Tongue (tissue), 1 donor: ENCODE measurements at regions not wholly inside any gene's neighbourhood (a gene's known extent, or its start where the extent isn't known, plus 50 kb on each side); places are given as distances from the start of the nearest gene placed in this dataset.

ENCODE experiments used
- DNase-seq: peaks from one replicate; pipeline ENCODE4 v3.0.0-alpha.2; 2015

DNA sequence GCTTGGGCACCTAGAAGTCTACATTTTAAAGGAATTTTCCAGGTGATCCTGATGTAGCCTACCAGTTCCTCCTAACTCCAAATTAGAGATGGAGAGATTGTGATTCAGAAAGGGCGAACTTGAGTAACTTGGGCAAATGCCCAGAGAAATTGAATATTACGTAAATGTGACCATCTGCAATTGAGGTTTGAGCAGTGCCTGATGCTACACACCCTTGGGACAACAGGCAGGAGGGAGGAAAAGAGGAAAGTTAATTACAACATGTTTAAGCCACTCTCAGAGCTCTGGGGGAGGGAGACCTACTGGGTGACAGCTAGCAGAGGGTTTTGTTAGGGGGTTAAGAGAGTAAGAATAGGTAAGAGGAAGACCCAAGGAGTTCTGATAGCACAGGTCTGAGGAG lies 208.9 kb downstream of the LPIN1 start:
- DNase-seq = peak; percentile 13

GRCh38 chr2:11955884-11956291 lies 209.5 kb downstream of the LPIN1 start:
- DNase-seq = peak; percentile 45

DNA sequence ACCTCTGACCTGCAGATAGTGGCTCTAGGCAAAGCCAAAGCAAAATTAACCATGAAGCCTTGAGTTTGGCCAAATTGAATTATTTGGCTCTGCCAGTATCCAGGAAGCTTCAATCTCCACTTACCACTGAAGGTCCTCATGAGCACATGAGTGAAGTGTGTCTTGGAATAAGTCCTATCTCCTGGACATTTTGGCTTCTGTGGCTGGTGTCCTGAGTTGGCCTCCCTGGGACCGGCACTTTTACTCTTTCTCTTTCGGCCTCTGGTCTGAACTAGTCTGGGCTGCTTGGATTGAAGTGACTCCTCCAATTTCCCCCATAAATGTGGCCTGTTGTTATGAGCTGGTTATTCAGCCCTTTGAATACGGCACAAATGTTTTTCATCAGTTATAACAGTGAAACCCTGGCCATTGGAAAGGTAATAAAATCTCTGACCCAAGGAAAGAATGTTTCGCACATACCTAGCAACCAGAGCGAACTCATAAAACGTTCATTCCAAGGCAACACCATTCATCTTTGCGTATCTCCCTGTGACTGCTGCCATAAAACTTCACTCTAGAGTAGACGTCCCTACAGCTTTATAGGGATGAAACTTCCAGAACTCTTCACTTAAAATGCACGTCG lies 216.4 kb downstream of the LPIN1 start:
- no peak for DNase-seq

GRCh38 chr2:11963966-11964365 lies 217.5 kb downstream of the LPIN1 start:
- DNase-seq = no peak

DNA sequence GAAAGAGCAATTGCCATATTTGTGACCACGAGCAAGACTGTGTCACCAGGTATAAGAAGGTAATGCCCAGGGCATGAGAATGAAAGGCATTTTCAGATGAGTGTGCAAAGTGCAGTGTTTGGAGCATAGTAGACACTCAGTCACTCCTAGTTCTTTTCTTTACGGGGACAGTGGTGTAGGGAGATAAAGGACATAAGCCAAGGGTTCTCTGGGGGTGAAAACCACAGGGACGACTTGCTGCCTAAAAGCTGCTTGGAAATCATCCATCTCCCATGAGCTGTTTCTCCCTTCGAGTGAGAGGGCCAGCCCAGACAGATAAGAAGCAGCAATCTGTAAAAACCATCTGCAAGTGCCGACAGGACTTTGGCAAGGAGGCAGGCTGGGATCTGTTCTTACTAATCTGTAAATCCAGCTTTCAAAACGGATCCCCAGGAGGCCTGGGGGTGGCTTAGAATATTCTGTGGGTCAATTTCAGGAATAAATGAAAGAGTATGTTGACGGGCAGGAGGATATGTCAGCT lies 221.6 kb downstream of the LPIN1 start:
- DNase-seq = peak; percentile 80

DNA sequence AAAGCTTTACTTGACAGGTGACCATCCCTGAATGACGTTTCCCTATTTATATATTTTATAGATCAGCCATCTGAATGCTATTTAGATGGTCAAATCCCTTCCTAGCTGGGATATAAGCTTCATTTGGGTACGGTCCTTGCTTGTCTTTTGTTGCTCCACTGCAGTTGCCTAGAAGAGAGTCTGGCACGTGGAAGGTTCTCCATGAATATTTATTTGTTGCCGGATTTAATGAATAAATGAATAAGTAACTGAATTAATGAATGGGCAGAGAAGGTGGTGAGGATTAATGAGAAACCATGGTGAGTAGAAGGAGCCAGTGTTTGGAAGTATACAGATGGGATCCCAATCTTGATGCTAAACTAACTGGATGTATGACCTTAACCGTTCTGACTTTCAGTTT lies 222.1 kb downstream of the LPIN1 start:
- no peak for DNase-seq

DNA sequence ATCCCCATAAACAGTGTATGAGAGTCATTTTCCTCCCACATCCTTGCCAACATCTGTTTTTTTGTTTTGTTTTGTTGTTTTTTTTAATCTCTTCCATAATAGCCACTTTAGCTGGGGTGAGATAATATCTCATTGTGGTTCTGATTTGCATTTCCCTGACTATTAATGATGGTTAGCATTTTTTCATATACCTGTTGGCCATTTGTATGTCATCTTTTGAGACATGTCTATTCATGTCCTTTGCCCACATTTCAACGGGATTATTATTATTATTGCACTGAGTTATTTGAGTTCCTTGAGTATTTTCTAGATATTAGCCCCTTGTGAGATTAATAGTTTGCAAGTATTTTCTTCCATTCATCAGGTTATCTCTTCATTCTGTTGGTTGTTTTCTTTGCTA lies 223.3 kb downstream of the LPIN1 start:
- DNase-seq = no peak

- no peak for DNase-seq
Measured at GRCh38 chr2:11974573-11974972, 228.1 kb downstream of the LPIN1 start.

DNA sequence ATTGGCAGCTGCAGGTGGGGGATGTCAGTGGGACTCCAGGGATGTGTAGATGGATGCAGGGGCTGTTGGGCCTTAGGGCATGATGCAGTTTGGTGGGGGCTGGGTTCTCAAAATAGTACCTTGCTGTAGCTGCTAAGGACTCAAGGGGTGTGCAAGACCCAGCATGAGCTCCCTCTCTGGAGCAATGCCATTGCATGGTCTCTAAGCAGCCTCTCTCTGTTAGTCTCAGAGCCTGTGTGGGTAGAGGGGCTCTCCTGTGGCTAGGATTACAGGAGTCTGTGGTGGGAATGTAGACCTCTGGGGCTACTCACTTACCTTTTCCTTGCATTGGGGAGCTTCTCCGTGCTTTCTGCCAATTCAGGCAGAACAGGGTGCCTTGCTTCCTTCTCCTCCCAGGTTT lies 228.9 kb downstream of the LPIN1 start:
- no peak for DNase-seq

- no peak for DNase-seq
Measured at GRCh38 chr2:11976073-11976472, 229.6 kb downstream of the LPIN1 start.

DNA sequence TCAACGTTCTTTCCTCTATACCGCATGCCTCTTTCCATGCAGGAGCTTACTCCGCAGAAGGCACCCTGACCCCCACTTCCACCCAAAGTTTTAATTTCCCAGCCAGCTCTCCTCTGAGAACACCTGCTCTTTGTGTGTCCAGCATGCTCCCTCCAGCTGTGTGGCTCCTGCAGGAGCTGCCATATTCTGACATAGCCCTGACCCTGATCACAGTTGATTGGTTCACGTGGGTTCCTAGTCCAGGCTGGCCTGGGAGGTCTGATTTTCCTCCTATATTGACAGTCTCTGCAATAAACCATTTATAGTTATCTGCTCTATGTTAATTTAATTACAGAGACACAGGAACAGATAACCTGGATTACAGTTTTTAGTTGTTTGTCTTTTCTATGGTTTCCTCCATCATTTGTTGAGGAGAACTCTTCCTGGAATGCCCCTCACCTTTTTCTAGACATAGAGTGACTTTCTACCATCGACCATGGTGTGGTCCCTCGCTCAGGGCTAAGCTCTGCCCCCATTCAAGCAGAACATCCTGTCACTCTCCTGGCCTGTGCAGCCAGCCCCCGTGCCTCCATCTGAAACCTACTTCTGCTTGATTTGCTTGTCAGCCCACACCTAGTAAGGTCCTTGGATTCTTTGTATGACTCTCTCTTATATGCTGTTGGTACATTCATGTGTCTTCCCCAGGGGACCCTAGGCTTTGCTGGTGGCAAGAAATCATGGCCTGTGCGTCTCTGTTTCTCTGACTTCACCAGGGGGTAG lies 231.5 kb downstream of the LPIN1 start:
- no peak for DNase-seq

GRCh38 chr2:11980809-11981208 lies 234.4 kb downstream of the LPIN1 start:
- peak; percentile 67 for DNase-seq

GRCh38 chr2:11983401-11983800 lies 237.0 kb downstream of the LPIN1 start:
- DNase-seq = no peak

GRCh38 chr2:11983870-11984269 lies 237.4 kb downstream of the LPIN1 start:
- no peak for DNase-seq

DNA sequence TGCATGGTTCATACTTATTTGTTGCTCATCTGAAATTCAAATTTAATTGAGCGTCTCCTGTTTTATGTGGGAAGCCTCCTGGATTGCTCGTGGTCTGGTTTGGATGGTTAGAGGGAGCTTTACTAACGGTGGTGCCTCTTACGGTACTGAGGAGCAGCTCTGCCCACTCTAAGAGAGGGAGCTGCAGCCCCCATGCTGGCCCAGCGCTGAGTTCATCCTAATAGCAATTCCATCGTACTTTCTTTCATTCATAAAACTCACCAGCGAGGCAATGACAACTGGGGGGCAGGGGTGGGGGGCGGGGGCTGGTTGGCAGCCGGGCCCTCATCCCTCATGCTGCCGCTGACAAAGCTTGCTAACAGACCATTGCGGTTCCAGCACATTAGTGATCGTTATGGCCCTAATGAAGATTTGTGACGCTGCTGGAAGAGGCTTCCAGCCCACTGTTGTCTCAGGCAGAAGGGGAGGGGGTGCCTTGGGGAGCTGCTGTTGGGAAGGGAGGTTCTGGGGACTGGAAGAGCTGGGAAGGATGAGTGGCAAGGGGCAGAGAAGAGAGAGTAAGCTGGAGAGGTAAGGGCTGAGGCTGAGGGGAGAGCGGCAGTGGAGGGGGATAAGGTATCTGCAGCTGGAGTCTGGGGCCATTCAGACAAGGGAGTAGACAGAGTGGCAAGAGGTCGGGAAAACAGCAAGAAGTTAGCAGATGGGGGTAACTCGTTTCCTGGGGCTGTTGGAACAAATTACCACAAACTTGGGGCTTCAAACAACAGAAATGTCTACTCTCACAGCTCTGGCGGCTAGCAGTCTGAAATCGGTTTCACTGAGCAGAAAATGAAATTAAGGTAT lies 238.1 kb downstream of the LPIN1 start:
- DNase-seq = peak; percentile 83

DNA sequence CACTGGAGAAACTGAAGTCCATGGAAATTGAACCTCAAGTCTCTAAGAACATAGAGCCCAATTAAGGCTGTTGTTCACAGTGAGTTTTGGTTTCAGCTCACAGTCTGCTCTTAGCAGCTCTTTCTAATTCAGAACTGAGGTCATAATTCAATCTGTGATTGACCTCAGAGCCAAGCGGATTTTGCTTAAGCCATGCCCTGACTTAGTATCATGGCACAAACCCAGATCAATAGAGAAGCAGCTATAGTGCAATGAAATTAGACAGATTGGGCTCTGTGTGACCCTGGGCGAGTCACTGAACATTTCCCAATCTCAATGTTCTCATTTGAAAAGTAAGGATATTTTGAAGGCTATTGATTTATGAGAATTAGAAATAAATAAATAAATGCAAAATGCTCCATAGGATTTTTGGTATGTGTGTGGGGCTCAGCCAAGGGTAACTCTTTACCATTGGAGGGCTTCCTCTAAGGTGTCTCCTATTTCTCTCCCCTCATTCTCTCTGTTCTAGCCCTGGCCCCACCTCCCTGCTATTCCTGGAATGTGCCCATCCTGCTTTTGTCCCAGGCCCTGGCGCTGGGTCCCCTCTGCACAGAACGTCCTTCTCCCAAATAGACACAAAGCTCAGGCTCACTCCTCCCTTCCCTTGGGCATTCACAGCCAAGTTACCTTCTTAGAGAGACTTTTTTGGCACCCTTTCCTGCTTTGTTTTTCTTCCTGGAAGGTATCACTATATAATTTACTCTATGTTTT lies 239.6 kb downstream of the LPIN1 start:
- DNase-seq = no peak

- no peak for DNase-seq
Measured at GRCh38 chr2:11987151-11987550, 240.7 kb downstream of the LPIN1 start.

DNA sequence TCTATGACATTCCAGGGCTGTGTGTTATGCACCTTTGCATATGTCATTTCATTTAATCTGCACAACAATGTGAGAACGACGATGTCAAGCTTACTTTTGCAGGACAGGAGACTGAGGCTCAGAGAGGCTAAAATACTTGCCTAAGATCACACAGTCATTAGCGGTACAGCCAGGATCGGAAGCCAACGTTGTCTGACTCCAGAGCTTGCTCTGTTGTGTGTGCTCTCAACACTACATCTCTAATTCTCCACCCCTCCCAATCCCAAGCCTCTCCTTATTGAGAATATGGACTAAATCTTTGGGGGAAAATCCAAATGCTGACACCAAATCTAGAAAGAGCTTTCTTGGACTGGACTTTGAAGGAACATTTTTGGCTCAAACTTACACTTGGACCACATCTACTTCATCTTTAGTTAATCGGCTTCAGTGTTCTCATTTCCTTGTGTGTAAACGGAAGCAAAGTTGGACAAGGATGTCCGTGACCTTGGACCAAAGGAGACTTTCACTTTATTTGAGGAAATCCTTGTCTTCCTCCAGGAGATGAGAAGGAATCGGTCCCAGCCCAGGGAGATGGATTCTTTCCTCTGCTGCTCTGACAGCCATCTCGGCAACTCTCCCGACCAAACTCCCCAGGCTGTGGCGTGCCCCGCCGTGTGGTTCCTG lies 242.4 kb downstream of the LPIN1 start:
- DNase-seq = peak; percentile 69

- DNase-seq = peak; percentile 55
Measured at GRCh38 chr2:11989354-11989703, 242.9 kb downstream of the LPIN1 start.

DNA sequence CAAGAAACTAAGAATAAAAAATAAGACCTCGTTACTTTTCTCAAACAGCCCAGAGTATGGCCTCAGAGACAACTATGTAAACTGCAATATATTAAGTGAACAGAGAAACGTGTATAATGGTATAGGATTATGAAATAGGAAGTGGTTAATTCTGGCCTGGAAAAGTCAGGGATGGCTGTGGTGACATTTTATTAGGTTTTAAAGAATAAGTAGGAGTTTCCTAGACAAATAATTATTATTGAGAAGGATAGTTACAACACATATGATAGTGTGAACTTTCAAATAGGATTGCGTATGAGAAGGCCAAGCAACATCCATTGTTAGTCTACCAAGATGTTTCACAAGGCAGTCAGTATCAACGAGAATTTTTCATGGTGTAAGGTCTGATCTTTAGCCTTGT lies 244.1 kb downstream of the LPIN1 start:
- no peak for DNase-seq

DNA sequence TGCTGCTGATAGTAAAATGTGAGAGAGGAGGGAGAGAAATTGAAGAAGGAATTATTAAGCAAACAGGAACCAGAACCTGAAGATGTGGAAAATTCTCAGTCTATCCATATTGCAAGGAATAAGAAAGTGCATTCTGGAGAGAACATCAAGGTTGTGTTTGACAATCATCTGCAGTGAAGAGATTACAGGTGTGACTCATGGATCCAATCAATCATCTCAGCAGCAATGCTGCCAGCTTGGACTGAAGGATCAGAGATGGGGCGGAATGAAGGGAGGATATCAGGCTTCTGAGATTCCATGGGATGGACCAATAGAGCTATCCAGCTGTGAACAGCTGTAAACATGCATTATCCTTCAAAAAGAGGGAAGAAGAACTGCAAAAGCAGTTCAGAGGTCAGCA lies 247.3 kb downstream of the LPIN1 start:
- no peak for DNase-seq

GRCh38 chr2:11995456-11995855 lies 249.0 kb downstream of the LPIN1 start:
- peak; percentile 26 for DNase-seq
